ENCODE measurements at regions not wholly inside any gene's neighbourhood (a gene's known extent, or its start where the extent isn't known, plus 50 kb on each side); places are given as distances from the start of the nearest gene placed in this dataset.
"Not testable (repeated sequence)": the region's sequence is repeated elsewhere in the genome, so short reads cannot be mapped to it uniquely, and the experiment has no call there.

GRCh38 chr17:14723349-14723748 is 422.5 kb downstream of the HS3ST3B1 start:
- not testable (repeated sequence) for TF ChIP-seq EP300, POLR2A (IDR thresholded peaks at IDR 0.05)
